Kidney capillary endothelial cell (primary cell): ENCODE measurements at regions not wholly inside any gene's neighbourhood (a gene's known extent, or its start where the extent isn't known, plus 50 kb on each side); places are given as distances from the start of the nearest gene placed in this dataset.
"Not testable (repeated sequence)": the region's sequence is repeated elsewhere in the genome, so short reads cannot be mapped to it uniquely, and the experiment has no call there.

ENCODE experiments used
- DNase-seq: peaks from one replicate; pipeline ENCODE4 v3.0.0-alpha.2; 2018; ENCODE audit warnings: low spot score

DNA sequence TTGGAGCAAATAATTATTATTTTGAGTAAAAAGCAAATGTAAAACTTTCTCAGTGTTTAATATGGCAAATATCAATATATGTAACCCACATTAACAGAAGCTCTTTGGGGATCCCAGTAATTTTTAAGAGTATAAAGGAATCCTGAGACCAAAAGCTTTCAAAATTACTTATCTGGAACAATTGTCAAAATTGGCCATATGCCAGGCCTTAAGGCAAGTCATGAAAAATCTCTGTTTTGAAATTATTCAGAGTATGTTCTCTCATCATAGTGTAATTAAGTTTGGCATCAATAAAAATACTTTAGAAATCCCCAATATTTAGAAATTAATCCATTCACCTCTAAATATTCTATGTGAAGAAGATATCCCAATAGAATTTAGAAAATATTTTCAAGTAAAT lies 225.3 kb upstream of the ARL4C start:
- DNase-seq = no peak

DNA sequence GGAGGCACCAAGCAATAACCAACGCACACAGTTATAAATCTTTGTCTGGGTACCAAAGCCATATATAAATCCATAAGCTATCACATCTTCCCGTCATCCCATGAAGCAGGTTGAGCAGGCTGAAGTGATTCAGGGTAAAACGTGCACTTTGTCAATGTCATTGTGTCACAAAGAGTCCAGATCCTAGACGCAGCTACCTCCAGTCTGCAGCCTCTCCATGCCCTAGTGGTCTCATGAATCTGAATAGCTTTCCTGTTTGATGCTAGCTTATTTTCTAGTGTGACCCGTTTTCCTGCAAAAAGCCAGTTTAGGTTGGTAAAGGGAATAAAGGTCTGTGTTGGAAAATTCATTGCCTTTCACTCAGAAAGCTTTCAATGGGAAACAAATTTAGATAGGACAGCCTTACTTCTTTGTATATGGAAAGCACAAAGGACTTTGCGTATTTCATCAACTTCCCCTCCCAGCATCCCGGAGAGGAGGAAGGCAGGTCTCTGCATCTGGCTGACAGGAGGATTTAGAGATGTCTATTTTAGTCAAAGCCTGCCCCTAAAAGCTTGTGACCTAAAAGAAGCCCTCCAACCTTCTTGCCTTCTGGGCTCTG lies 222.3 kb upstream of the ARL4C start:
- DNase-seq = no peak

DNA sequence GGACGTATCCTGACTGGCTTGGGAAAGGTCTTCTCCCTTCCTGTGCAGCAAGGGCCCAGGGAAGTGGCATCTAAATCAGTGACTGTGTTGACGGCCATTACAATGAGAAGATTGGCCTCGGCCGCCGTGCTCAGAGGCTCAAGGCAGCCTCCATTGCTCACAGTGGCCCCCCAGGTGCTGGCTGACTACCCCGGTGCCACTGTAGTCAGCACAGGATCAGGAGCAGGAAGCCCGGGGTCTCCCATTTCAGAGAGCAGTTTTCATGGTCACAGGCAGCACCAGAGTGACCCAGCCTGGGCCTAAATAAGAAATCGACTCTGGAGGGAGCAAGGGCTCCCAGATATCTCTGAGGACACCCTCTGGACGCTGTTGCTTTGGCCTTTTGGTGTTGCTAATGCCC lies 219.4 kb upstream of the ARL4C start:
- DNase-seq = no peak

DNA sequence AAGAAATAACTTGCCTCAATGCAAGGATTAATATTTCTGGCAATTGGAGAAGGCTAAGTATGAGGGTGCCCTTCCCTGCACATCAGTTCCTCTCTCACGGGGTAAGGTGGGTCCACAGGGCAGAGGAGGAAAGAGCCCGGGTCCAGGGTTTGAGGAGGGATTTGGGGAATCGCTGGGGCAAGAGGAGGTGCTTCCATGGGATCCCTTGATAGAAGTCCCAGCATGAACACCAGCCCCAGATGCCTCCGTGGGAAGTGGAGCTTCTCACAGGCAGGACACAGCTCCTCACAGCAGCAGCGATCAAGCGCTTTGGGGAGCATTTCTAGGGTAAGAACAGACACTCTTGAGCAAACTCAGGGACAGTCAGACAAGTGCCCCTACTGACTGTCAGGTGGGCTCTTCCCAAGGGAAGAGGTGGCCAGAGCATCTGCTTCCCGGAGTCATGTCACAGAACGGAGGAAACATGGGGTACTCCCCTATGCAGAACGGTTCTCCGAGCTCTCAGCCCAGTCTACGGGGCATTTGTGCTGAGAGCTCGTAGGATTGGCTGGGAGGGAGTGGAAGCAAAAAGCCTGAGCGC lies 218.9 kb upstream of the ARL4C start:
- DNase-seq = no peak

DNA sequence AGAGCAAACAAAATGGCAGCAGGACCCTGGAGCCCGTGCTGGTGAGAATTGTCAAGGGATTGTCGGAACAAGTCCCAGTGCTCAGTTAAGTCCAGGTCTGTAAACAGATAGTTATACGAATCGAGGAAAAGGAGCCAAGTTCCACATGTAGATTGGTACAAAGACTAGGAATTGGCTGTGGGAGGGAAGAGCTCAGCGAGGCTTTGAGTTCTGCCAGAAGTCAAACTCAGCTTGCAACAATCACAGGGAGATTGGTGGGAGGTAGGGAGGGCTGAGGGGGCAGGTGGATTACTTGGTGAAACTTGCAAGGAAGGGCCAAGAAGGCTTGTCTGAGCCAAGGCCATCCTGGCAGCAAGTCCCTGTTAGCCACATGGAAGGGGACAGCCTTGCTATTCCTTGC lies 217.8 kb upstream of the ARL4C start:
- DNase-seq = no peak

DNA sequence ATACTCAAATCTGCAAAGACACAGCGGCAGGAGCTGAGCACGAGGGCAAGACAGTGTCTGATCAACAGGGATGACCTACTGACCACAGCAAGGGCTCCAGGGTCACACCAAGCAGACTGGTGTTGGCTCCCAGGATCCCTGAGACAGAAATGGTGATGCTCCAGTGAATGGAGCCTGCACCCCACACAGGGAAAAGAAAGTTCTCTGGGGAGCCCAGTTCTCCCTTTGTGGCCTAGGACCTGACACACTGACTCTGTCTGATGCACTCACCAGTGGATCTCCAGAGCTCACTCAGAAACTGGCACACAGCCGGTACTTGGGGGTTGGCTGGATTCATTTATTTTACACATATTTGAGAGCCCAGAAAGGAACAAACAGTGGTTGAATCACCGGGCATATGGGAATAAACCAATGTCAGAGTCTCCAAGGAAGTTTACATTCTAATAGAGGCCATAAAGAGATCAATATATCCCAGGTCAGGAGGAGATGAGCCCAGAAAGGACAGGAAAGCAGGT lies 215.6 kb upstream of the ARL4C start:
- no peak for DNase-seq

DNA sequence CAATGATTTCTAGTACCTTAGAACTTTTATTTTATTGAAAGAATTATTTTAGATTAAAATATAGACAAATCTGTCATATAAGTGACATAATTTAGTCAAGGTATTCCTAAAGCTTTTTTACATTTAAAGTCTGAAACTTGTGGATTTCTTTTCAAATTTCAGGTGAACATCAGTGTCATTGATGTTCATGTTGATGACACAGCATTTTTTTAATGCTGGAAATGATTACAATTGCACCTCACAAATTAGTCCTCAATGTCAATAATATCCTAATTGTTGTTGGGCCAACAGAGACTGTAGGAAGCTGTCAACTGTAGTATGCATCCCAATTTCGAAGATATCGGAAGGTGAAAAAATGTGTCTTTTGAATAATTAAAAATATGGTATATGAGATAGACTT lies 214.4 kb upstream of the ARL4C start:
- no peak for DNase-seq

DNA sequence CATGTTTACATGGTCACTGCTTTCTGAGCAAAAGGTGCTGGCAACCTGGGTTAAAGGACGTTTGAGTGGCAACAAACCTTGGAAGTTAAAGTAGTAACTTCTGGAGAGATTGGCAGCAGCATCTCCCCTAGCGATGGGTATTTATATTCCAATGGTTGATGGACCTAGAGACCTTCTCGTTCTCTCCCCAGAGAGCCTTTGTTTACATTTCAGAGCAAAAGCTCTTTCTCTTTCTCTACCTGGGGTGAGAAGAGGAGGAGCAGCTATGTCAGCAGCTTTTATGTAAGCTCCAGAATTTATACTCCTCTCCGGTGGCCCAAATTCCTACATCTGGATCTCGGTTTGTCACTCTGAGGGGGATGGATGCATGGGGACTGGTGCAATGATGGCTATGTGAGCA lies 213.7 kb upstream of the ARL4C start:
- DNase-seq = no peak

DNA sequence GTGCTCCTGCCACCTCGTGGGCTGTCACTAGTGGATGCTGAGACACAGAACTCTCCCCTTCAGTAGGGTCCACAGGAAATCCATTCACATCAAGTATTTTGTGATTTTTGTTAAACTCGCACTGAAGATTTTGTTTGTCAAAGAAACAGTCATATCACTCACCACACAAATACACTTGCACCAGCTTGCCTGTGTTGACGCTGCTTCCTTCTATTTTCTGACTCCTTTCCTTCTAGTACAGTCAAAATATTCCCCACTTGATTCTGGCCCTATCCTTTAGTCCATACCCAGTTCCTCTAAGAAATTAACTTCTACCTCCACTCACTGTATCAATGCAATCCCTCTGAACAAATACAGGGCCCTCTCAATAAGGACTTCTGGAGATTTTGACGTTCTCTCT lies 213.2 kb upstream of the ARL4C start:
- DNase-seq = no peak

DNA sequence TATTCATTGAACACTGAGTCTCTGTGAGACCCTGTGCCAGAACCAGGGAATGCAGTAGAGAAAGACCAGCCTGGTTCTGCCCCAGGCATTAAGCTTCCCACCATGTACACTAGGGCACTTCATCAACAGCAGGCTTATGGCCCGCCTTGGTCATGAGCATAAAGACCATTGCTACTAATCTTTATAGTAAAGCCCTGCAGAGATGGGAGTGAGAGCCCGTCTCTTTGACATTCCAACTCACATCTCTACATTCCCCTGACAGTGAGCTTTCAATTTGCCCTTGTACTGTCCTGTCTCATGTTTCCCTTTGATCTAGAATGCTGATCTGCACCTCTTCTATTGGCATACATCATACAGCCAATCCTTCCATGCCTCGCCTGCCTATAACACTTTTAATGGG lies 211.8 kb upstream of the ARL4C start:
- DNase-seq = no peak

DNA sequence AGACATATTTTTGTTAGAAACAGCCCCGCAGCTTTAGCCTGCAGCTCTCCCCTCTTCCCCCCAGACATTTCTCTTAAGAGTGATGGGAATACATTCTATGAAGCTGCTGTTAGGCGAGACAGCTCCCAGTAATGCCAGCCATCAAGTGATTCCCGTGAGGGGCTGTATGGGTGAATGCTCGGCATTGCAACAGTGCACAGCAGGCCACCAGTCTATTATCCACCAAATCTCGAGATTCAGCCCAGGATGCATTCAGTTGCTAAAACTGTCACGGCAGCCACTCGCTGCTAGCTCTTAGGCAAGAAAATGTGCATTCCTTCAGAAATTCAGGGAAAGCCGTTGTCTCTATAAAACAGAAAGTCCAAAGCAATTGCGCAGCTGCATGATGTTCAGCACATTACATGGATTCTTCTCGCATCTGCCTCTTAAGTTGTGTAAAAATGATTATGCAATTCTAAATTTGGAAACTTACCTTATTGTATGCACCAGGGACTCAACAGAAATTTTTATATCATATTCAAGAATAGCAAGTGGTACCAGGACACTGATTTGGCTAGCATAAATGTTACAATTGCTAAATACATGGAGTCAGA lies 211.3 kb upstream of the ARL4C start:
- no peak for DNase-seq

DNA sequence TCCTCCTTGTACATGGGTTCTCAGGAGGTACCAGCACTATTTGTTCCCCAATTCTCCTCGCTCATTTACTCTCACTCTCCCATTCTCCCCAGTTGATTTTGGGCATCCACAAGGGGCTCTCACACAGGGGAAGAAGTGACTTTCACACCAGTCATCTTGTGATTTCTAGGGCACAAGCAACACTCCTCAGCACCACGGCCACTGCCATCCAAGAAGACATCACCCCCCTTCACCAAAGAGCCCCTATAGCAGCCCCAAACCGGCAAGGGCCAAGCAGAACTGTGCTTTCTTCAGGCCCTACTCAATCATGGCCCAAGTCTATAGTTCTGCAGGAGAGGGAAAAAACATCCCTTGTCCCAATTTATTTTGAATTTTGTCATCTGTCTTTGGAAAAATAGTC lies 209.2 kb upstream of the ARL4C start:
- no peak for DNase-seq

DNA sequence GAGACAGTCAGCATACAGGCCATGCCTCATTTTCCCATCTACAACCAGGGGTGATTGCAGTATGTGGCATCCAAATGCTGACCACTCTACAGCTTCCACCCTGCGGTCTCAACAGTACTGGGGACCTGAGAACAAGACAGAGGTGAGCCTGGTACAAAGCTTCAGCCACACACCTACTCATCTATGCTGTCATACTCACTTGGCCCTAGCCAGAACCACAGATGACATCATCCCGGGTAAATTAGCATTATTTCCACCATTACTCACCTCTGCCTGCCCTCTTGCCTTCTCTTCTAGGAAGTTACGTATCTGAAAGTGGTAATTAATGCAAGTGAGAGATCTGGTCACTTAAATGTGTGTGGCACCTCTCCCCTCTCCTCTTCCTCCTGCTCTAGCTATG lies 208.2 kb upstream of the ARL4C start:
- no peak for DNase-seq

DNA sequence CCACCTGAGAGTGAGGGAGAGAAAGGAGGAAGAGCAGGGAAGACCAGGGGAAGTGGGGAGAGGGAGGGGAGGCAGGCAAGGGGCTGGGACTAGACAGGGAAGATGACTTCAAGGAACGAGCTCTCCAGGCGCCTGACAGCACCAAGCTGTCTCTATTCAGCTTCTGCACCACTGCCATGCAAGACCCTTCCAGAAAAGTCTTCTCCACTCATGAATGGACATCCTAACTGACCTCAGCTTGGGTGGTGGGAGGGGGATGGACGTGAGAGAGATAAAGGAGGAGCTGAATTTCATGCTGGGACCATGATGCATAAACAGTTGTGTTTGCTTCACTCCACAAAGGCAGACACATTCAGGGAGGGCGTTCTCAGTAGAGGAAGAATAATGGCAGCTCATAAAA lies 206.4 kb upstream of the ARL4C start:
- no peak for DNase-seq

DNA sequence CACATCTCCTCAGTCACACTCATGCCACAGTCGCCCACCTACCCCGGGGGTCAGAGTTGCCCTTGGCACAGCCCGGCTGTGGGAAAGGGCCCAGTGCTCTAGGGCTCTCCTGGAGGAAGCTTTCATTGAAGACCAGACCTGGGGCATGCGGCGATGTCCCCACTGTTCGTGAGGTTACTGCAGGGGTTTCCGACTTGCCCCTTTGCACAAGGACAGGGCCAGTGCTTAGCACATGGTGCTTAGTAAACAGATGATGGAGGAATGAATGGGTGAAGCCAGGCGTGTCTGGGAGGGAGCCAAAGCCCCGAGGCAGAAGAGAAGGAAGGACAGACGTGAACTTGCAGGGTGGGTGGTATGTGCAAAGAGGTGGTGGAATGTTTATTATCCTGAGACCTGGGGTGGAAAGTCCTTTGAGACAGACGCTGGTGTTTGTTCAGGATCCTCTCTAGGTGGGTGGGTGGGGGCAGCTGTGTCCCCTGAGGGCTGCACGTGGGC lies 205.9 kb upstream of the ARL4C start:
- DNase-seq = no peak

DNA sequence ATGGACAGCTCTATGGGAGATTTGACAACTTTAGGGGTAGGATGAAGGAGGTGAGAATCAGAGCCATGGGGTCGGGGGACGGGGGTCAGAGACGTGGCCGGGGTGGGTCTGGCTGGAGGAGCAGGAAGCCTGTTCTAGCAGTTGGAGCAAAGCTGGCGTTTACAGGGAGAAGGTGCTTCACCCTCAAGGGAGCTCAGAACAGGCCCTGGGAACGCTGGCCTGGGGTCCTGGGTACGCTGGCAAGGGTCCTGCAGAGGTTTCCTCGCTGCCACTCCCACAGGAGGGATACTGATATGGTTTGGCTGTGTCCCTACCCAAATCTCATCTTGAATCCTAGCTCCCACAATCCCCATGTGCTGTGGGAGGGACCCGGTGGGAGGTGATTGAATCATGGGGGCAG lies 205.0 kb upstream of the ARL4C start:
- no peak for DNase-seq

DNA sequence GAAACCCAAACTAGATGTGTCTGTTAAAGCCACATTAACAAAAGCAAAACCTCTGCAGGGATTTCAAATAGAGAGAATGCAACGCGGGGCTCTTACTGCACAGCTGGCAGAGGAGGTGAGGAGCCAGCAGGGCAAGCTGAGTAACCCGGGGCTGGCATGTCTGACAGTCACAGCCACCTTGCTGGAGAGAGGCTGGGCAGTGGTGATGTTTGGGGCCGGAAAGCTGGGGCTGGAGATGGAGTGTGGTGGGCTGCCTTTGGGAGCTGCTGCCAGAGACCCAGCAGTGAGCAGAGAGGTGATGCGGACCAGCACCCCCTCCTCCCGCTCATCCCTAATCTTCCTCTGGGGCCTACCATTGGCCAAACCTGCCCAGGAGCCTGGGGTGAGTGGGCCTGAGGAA lies 204.5 kb upstream of the ARL4C start:
- no peak for DNase-seq

DNA sequence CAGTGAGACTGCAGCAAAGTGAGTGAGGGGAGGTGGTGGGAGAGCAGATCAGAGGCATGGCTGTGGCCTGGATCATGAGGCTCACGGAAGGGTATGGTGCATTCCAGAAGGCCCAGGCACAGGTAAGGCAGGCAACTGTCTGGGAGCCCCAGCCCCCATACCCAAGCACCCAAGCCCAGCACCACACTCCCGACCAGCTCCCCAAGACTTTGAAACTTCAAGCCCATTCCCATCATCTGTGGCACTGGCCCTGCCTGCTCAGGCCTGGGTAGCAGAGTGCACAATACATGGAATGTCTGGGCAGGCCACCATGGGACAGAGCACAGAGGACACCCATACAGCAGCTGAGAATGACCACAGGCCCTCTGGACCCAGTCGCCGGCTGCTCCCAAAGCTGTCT lies 202.6 kb upstream of the ARL4C start:
- DNase-seq = no peak

DNA sequence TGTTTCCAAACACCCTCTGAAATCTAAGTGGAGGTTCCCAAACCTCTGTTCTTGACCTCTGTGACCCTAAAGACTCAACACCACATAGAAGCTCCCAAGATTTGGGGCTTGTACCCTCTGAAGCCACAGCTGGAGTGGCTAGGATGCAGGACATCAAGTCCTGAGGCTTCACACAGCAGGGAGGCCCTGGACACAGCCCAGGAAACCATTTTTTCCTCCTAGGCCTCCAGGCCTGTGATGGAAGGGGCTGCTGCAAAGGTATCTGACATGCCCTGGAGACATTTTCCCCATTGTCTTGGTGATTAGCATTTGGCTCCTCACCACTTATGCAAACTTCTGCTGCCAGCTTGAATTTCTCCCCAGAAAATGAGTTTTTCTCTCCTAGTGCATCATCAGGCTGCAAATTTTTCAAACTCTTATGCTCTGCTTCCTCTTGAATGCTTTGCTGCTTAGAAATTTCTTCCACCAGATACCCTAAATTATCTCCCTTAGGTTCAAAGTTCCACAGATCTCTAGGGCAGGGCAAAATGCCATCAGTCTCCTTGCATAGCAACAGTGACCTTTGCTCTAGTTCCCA lies 200.5 kb upstream of the ARL4C start:
- not testable (repeated sequence) for DNase-seq

DNA sequence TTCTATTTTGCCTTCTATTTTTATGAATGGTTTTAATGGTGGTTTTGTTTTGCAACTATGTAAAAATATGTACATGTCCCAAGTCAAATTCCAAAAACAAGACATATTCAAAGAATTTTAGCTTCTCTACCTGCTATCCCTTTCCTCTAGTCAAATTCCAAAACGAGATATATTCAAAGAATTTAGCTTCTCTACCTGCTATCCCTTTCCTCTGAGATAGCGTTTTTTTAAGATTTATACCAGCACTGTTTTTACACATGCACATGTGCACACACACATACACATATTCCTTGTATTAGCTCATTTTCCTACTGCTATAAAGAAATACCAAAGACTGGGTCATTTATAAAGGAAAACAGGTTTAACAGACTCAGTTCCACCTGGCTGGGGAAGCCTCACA lies 199.1 kb upstream of the ARL4C start:
- no peak for DNase-seq

DNA sequence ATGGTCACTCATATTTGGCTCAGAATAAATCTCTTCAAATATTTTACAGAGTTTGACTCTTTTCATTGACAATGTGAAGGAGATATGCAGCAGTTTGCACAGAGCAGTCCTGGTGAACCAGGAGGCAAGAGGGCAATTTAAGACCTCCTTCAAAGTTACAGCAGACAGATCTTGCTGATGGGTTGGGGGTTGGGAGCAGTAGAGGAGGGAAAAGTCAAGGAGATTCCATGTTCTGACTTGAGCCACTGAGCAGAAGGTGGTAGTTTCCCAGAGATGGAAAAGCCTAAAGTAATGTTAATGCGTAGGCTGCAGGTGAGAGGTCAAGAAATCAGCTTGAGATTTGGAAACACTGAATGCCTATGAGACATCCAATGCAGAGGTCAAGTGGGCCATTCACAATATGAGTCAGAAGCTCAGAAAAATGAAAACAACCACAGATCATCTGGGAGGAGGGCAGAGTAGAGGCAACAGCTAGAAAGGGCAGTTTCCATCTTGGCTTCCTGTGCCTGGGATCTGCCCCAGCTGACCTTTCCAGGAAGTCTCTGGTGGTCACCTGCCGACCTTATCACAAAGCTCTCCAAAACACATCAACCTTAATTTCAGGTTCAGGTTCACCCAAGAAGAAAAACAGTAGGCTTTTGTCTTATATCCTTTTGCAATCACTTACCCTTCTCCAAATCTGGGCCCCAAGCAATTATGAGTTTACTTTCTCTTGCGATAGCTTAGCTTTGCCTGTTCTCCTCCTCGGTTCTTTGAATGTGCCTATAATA lies 197.5 kb upstream of the ARL4C start:
- DNase-seq = peak; percentile 63

DNA sequence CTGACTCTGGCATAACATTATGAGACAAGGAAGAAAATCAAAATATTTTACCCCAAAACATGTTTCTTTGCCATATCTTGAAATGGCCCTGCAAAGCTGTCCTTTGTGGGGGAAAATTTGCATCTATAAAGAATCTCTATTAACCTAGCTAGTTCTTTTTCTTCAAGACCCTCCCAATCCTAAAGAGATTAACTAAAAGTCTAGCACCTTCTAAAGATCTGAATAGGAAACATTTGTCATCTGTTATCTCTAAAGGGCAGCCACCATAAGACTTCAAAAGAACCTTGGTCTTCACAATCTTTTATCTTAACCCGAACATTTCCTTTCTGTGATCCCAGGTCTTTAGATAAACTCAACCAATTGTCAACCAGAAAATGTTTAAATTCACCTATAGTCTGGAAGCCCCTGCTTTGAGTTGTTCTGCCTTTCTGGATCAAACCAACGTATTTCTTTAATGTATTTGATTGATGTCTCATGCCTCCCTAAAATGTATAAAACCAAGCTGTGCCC lies 196.9 kb upstream of the ARL4C start:
- DNase-seq = not testable (repeated sequence)
